GM19455 (cell line): ENCODE measurements at regions not wholly inside any gene's neighbourhood (a gene's known extent, or its start where the extent isn't known, plus 50 kb on each side); places are given as distances from the start of the nearest gene placed in this dataset.

Experiments used
- ATAC-seq: cut with Tn5 transposase; IDR thresholded peaks from one replicate; pipeline ENCODE4 v1.9.1; 2021; ENCODE audit not compliant: unreplicated experiment

DNA sequence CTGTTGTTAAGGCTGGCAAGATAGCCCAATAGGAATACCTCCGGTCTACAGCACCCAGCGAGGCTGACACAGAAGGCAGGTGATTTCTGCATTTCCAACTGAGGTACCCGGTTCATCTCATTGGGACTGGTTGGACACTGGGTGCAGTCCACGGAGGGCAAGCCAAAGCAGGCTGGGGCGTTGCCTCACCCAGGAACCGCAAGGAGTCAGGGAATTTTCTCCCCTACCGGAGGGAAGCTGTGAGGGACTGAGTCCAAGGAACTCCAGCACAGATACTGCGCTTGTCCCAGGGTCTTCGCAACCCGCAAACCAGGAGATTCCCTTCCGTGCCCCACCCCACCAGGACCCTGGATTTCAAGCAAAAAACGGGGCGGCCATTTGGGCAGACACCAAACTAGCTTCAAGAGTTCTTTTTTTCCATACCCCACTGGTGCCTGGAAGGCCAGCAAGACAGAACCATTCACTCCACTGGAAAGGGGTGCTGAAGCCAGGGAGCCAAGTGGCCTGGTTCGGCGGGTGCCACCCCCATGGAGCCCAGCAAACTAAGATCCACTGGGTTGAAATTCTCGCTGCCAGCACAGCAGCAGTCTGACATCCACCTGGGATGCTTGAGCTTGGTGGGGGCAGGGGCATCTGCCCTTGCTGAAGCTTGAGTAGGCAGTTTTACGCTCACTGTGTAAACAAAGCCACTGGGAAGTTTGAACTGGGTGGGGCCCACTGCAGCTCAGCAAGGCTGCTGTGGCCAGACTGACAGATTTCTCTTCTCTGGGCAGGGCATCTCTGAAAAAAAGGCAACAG, 647.2 kb downstream of the BNC2 start:
- no peak for ATAC-seq

DNA sequence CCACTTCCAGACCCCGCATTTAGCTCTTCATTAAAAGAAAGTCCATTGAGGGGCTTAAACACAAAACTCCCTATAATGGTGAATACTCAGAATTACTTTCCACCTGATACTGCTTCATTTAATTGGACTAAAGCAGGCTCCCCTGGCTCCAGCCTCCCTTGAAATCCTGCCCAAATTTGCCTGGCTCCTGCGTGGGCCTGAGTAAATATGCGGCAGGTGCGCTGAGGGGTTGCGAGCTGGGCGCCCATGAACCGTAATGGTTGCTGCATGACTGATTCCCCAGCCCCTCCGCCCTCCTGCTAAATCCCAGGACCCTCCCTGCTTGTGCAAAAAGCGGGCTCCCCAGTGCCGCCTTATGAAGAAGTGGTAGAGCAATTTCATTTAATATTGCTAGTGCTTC, 639.7 kb downstream of the BNC2 start:
- ATAC-seq = no peak

DNA sequence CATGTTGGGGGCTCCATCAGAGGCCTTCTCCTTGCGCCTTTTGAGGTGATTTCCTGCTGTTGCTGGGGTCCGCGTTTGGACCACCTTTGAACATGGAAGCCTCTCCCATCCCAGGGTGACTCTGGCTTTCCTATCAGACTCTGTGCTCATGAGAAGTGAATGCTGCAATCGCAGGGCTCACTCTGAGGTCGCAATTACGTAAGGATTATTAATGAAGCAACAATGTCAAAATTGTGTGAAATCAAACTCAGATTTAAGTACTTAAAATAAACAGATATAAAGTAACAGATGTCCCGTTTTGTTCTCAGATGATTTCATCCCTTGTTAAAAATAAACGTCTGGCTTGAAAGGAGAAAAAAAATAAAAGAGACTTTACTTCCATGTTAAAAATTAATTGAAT, 634.2 kb downstream of the BNC2 start:
- no peak for ATAC-seq

DNA sequence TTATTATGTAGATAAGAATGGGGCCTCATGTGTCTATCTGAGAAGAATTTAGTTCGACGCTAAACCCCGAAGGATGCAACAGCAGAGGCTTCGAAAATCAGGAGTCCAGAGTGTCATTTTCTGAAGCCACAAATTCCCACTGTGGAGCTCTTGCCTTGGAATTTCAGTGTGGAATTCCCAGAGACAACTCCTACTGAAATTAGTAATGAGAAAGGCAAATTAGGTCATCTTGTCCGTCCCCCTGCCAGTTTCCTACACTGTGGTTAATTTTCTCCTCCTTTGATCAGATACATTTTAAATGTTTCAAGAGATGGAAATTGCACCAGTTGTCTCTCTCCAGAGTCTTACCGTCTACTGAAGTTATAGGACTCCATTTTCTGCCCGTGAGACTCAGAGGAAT, 633.6 kb downstream of the BNC2 start:
- ATAC-seq = no peak

DNA sequence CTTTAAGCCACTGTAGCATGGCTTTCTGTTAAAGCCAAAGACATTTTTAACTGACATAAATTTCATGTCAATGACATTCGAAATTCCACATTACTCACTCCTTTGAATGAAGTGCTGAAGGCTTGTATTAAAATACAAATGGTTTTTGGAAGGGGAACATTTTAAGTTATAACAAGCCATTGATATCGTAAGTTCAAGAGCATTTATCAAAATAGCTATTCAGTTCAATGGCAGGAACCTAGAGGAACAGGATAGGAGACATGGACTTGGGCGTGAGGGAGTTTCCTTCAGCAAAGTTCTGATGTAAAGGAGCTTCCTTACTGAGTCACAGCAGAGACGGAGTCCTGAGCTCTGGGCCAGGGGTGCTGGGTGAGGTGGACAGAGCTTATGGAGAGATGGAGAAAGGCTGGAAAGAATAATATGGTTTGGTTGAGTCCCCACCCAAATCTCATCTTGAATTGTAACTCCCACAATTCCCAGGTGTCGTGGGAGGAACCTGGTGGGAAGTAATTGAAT, 631.8 kb downstream of the BNC2 start:
- no peak for ATAC-seq

DNA sequence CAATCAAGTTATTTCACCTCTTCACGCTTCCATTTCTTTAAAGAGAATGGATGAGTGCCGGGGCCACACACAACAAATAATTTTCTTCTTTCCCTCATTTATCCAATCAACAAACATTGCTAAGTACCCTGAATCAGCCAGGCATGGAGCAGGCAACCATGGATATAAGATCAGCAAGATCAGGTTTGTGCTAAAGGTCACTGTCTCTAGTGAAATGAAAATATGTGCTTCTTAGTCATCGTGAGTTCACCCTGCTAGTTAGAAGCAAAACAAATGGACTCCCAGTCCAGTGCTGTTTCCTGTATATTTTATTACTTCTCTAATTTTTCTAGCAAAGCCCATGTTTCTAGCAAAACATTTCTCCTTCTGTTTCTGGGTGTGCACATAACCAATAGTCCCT, 629.2 kb downstream of the BNC2 start:
- ATAC-seq = no peak

DNA sequence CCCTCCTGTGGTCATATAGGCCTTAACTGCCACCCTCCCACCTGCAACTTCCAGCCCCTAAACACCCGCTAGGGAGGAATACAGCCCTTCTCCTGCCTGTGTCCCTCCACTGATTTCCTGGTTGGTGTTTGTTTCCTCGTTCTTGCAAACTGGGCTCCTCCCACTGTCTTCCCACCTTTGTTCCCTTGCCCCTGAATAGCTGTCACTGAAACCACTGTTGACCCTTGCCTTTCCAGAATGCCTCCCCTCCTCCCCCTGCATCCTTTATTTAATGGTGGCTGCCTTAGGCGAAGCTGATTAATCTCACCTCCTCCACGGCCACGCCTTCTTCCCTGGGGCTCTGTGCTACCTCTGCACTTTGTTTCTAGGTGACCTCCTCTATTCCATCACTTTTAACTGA, 626.7 kb downstream of the BNC2 start:
- no peak for ATAC-seq

DNA sequence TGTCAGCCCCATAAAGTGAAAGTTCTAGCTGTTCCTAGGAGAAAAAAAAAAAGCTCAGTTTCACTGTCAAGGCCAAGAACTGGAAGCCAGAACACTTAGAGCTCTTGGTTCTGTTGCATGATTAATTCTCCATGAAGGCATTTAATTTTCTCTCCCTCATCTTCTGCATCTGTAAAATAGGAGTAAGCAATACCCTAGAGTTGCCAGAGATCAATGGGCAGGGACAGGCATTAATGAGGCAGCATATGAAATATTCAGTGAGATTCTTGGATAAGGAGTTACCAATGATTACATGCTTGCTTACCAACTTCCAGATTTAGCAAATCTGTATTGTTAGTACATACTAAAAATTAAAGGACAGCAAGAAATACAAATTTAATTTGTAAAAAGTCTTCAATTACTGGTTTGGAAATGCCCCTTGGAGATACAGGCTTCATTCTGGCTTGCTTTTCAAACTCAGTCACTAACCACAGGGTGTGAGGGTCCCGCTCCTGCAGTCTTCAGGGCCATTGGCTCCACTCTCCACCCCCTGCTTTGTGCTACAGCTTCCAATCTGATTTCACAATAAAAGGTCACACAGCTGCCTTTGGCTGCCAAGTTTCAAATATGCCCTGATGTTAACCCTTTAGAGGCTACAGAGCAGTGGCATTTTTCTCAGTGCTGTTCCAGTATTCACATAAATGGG, 624.6 kb downstream of the BNC2 start:
- no peak for ATAC-seq

DNA sequence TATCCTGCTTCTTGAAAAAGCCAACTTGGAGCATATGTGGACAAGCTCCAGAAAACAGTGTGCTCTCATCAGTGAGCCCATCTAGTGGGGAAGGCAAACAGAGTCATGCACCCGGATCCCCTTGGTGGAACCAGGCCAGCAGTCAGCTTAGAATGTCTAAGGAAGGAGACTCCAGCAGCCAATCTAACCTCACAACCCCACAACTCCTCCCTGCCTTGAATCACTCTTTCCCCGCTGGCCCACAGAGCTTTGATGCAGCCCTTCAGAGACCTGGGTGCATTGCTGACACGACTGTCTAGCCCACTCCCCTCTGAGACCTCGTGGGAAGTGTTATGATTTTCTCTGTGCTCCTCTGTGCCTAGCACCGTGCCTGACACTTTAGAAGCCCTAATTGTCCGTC, 623.7 kb downstream of the BNC2 start:
- no peak for ATAC-seq

DNA sequence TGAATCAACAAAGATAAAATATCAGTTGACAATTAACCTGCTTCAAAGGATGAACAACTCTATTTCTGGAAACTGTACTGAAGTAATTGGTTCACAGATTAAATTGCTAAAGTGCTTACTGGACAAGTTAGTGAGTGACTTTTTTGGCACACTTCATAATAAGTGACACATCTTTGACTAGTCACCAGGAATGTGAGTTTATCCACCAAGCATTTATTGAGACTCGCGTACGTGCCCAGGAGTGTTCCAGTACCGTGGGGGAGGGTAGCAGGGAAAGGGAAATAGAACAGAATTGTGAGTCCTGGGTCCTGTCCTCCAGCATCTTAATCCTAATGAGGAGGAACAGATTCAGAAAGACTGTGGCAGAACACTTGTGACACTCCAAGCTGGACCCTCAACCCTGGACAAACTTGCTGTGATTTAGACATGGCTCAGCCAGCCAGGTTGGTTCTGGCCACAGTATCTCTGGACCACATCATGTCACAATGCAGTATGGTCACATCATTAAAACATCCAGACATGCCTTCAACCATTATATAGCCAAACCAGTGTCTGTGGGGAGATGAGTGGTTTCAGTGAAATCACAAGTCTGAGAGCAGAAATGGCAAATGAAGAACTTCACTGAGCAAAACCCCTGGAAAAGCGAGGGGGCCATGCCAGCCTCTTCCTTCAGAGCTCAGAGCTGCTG, 623.1 kb downstream of the BNC2 start:
- ATAC-seq = no peak

DNA sequence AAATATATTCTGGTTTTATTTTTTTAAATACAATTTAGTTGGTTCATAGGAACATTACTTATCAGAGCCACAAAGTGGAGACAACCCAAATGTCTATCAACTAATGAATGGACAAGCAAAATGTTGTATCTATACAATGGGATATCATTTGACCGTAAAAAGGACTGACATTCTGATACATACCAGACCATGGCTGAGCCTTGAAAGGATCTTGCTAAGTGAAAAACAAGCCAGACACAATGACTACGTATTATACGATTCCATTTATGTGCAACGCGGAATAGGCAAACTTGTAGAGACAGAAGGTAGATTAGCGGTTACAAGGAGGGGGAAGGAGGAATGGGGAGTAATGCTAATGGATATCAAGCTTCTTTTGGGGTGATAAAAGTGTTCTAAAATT, 621.6 kb downstream of the BNC2 start:
- ATAC-seq = no peak

DNA sequence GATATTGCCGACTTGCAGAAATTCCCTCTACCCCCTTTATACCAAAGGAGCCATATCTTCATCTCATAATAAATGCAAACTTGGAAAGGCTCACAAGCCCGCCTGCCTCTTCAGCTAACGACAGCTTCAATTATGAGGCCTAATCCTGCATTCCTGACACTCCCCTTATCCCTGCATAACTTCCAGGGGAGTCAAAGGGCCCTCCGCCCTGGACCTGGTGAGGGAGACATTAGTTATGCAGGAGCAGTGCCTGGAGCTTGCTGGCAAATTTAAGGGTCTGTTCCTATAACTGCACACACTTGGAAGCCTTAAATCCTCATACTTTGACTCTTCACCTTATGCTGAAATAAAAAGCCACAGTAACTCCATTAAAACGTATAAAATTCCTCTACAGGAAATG, 617.9 kb downstream of the BNC2 start:
- ATAC-seq = no peak

DNA sequence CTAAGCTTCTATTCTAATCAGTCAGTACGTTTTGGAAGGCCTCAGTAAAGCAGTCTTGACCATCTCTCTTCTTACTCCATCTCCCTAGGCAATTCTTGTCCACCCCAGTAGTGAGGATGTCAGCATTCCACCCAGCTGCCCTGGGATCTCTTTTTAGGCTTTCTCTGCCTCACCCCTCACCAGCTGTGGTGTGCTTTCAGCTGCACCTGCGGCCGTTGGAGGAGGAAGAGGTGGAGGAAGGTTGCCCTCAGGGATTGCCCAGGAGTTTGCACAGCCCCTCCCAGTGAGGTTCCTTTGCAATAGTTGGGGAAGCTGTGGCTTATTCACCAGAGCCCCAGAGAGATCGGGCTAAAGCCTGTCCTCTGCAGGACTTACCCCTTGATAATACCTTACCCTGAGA, 615.8 kb downstream of the BNC2 start:
- no peak for ATAC-seq

DNA sequence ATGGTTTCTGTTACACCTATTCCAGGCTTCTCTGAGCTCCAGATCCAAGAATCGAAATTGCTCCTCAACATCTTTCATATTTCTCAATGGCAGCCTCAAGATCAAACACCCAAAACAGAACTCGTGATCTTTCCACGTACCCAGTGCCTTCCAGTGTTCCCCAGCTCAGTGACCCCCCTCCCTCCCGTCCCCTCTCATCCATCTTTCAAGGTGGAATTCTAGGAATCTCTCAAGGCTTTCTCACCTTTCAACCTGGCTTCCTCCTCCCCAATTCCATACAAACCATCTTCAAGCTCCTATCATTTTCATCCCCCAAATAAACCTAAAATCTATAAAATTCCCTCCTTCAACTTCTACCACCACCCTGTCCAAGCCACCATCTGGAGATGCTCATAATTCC, 615.3 kb downstream of the BNC2 start:
- ATAC-seq = no peak

DNA sequence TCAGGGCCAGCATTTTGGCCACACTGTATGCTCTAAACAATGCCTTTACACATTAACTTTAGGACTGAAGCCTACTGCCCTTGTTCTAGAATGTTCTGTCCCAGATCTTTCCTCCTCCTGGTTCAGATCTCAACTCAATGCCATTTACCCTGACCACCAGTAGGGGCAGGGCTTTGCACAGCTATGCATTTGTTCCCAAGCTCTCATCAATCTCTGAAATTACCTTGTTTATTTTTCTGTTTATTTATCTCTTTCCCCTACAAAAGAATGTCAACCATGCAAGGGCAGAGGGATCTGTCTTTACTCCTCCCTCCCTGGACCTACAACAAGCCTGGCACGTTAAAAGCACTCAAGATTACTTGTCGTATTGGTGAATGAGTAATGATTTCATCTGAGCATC, 612.9 kb downstream of the BNC2 start:
- ATAC-seq = no peak

DNA sequence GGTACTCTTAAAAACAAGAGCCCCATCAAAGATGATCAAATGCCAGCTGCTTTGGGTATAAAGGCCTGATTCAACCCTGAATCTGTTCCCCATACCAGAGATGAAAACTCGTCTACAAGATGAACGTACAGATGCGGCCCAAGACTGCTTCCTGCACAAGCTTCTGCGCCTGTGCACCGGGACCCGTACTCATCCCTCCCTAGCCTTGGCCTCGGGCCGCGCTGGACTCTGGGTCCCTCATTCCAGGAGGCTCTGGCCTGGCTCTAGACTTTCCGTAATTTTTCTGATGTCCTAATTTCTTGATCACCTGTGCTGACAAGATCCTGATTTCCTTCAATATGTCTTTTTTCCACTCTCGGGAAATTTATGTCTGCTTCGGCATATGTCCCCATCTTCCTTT, 612.3 kb downstream of the BNC2 start:
- no peak for ATAC-seq

DNA sequence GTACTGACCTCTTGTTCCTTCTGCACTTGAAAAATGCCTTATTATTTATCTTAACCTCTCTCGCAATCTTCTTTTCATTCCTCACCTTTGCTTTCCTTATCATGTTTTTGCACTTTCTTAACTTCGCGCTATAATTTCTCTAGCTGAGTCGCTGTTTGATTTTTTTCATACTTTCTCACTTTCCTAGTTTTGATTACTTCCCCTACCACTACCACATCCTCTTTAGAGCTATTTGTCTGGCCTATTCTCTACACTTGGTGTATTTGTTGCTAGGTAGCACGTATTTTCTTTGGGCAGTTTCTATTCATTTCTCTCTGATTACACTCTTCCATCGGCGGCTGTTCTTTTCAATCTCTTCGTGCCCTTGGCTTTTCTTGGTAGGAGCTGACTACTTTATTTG, 611.8 kb downstream of the BNC2 start:
- ATAC-seq = no peak

DNA sequence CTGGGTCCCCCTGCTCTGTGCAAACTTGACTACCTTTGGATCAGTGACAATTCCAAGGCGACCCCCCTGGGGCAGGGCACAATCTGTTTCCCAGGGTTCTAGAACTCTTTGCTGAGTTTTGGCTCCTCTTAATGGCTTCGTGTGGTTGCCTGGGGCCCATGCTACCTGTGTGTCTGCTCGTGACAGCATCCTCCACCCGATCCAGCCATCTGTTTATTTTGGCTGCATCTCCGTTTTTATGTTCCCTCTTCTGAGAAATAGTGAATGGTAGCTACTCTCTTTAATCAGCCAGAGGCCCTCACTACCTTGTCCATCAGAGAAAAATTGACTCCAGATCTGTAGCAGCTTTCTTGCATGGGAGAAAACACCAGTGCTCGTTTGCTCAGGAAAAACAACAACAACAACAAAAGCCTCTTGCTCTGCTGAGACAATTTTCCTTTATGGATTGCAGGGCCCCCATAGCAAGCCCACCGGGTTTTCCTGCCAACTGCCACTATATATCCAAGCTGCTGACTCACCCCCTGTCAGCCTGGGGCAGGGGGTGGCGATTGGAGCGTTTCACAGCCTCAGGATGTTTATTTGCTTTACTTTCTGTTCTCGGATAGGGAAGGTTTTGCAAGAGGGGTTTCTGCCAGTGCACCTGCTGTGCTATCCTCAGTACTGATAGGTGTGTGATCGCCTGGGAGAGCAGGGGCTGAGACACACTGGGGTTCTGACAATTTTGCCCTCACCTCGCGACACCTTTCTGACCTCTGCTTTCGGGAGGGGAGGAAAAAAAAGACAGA, 607.8 kb downstream of the BNC2 start:
- no peak for ATAC-seq

DNA sequence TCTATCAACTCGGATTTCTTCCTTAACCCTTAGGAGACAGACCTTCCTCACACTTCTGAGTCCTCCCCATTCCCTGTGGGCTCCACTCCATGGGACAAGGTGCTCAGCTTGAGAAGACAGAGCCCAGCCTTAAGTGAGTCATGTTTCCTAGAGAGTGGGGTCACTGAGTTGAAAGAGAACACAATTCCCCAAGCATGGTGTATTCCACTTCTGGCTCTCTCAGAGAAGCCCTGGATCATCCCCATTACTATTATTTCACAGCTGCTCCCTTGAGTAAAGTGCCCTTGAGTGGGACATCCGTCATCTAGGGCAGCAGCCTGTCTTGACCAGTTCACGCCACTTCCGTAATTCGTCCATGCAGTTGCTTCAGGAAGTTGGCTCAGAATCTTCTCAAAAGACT, 604.8 kb downstream of the BNC2 start:
- ATAC-seq = no peak

DNA sequence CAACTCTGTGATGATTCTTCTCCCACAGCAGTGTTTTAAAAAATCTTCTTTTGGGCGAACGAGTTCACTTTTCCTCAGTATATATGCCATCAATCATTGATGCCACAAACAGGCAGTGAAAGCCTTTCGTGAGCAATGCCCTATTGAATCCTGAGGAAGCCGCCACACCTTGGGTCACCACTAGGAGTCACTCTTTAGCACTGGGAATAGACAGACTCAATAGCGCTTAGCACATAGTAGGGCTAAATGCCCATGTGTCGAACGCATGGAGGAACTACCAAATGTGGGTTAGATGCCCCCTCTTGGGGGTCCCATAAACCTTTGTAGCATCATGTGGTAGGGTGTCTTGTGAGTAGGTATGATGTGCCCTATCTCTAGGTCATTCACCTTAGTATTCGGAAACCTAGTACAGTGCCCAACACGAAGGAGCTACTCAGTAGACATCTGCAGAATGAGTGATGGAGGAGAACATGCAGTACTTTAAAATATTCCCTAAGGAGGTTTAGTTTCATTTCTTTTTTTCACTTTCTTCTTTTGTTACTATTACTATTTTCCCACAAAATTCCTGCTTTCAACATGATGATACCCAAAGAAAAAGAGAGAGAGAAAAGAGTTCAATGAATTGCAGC, 603.7 kb downstream of the BNC2 start:
- ATAC-seq = no peak
